T47D (cell line): ENCODE measurements at regions not wholly inside any gene's neighbourhood (a gene's known extent, or its start where the extent isn't known, plus 50 kb on each side); places are given as distances from the start of the nearest gene placed in this dataset.
"Not testable (repeated sequence)": the region's sequence is repeated elsewhere in the genome, so short reads cannot be mapped to it uniquely, and the experiment has no call there.

Source experiments
- DNase-seq, 2 experiments: peaks; one replicate each; pipeline versions ENCODE4 v3.0.0 to v3.0.0-alpha.2; 2011 to 2012; ENCODE audit warnings: low read depth in 1 of 2, low spot score in 1 of 2
- JUND ChIP-seq: IDR thresholded peaks from 2 replicates; pipeline ENCODE4 v1.6.1; 2012; ENCODE audit warnings: low read depth
- in situ Hi-C: cut with HindIII; loops from 2 replicates; pipeline ENCODE4 v1.10.0; 2016; ENCODE audit warnings: low sequenced_read_pairs, low pct_unique_long_range_greater_than_20kb

DNA sequence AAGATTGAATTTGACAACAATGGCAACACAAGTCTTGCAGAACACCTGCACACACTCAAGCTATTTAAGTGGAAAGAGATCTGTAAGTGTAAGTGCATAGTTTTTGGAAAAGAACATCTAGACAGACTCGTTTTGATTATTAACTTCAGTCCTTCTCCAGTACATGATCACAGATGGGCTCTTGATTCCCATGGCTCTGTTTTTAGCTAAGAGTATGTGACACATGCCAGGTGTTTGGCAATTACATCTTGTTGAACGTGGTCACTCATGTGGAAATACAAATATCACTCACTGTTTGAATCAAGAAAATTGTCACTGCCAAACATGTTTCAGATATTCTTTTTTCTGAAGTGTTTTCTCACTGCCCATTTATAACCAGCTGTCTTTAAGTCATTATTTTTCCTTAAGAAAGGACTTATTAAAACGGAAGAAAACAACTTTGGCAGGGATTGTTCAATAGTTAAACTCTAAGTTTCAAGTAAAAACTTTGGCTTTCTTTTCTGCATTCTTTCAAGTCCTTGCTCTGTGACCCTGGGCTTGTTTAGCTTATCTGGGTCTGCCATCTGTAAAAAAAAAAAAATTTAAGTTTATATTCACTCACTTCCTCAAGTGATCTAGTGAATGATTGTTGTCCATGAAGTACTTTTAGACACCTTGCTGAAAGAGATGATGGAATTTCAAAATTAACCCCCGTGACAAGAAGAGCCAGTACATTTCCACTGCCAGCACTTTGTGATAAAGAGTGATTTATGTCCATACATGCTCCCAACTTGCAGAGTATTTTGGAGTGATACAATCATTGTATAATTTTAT is 125.4 kb downstream of the ATXN3L start:
- peak in 1 of 2 experiments; percentile 60 for DNase-seq
- TF ChIP-seq JUND, result no peak
- in situ Hi-C loops, result no loop called here

- peak in 1 of 2 experiments; percentile 38 for DNase-seq
- no peak for TF ChIP-seq JUND
- in situ Hi-C loops, result no loop called here
These were observed 129.8 kb downstream of the ATXN3L start for GRCh38 chrX:13190051-13190450.

GRCh38 chrX:13189380-13189779 is 130.5 kb downstream of the ATXN3L start:
- no peak for TF ChIP-seq JUND
- DNase-seq, result no peak

GRCh38 chrX:13188731-13189309 is 131.0 kb downstream of the ATXN3L start:
- no peak for TF ChIP-seq JUND
- in situ Hi-C loops, result no loop called here
- DNase-seq, result no peak

More at GRCh38 chrX:13189380-13189779, 130.5 kb downstream of the ATXN3L start:
- in situ Hi-C loops, result no loop called here

DNA sequence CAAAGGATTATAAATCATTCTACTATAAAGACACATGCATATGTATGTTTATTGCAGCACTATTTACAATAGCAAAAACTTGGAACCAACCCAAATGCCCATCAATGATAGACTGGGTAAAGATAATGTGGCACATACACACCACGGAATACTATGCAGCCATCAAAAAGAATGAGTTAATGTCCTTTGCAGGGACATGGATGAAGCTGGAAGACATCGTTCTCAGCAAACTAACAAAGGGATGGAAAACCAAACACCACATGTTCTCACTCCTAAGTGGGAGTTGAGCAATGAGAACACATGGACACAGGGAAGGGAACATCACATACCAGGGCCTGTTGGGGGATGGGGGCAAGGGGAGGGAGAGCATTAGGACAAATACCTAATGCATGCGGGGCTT is 133.2 kb downstream of the ATXN3L start:
- in situ Hi-C loops, DNase-seq: not testable (repeated sequence)

DNA sequence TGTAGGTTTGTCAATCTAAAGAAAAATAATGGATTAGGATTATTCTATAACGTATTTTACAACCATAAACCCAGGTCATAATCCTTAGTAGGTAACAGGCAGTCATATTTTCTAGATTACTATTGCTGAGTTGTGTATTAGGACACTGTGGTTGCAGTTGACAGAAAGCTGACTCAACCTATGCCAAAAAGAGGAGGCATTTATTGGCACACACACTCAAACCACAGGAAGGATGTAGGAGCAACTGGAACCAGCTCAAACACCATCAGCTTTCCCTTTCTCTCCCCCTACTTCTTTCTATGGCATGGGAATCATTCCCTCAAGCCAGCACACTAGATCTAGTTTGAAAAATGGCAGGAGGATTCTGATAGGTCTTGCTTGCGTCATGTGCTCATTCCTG is 136.4 kb upstream of the FAM9C start:
- no peak for DNase-seq
- in situ Hi-C loops, result no loop called here
- TF ChIP-seq JUND, result no peak

DNA sequence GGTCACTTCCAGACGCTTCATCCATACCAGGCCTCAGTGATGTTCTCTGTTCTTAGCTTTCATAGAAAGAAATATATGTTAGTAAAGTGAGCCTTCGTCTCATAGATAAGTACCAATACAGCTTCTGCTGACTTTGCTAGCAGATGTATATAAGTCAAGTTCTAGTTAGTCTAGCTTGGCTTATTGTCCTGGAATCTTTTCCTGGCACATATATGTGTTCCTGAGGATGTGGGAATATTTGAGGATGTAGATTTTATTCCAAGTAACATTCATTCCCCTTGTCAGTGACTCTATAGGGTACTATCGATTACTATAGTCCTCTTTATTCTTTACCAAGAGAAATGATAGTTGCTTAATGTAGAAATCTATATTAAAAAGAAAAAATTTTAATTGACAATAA is 135.2 kb upstream of the FAM9C start:
- in situ Hi-C loops, result no loop called here

DNA sequence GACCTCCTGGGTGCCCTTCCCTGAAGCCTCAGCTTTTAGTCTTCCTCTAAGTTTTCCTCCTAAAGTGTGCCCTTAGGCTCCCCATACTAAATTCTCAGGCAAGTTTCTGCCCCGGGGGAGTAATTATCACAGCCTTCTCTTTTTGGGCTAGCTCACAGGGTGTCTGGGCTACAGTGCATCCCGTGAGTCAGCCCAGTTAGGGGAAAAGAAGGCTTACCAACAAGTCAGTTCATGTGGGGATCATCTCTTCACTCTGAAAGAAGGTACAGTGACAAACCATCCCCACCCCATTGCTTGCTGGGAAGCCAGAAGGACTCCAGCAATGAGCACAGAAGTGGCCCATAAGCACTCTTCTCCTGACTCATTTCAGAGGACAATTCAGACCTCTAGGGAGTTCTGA is 134.7 kb upstream of the FAM9C start:
- no peak for DNase-seq
- in situ Hi-C loops, result no loop called here
- no peak for TF ChIP-seq JUND

More for the DNA sequence above, 135.2 kb upstream of the FAM9C start:
- TF ChIP-seq JUND, result no peak
- DNase-seq, result no peak

GRCh38 chrX:13177921-13178566 is 133.6 kb upstream of the FAM9C start:
- TF ChIP-seq JUND, result no peak
- no peak for DNase-seq
- in situ Hi-C loops, result no loop called here

- TF ChIP-seq JUND, result no peak
- in situ Hi-C loops, result no loop called here
These were observed 130.6 kb upstream of the FAM9C start for GRCh38 chrX:13175056-13175455.

GRCh38 chrX:13170966-13171558 is 126.6 kb upstream of the FAM9C start:
- no peak for TF ChIP-seq JUND
- in situ Hi-C loops, result no loop called here
- no peak for DNase-seq

More at GRCh38 chrX:13175056-13175455, 130.6 kb upstream of the FAM9C start:
- DNase-seq, result no peak

DNA sequence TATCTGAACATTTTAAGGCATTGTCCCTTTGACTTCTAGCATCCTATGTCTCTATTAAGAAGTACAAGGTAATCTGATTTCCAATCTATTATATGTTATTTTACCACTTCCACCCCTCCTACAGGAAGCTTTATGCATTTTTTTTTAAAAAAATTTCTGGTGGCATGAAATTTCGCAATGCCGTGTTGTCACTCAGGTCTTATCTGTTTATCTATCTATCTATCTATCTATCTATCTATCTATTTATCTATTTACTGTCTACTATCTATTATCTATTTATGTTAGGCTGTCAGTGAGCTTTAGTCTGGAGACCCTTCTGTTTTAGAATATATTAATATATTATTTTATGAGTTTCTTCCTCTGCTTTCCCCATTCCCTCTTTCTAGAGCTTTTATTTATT is 125.3 kb upstream of the FAM9C start:
- in situ Hi-C loops, result no loop called here
- no peak for TF ChIP-seq JUND
- no peak for DNase-seq

GRCh38 chrX:13168269-13168668 is 123.8 kb upstream of the FAM9C start:
- DNase-seq, result no peak
- TF ChIP-seq JUND, result no peak
- in situ Hi-C loops, result no loop called here
